ENCODE measurements at regions not wholly inside any gene's neighbourhood (a gene's known extent, or its start where the extent isn't known, plus 50 kb on each side); places are given as distances from the start of the nearest gene placed in this dataset.

GRCh38 chr6:27630727-27631608 lies 158.1 kb upstream of the ZNF184 start (continued):
- TF ChIP-seq ZNF710 (CRISPR knock-in tag; IDR thresholded peaks at IDR 0.05; ENCODE audit: borderline replicate concordance) (peak; percentile 76; the same call in 1 of the 2 replicates), SYNCRIP (IDR thresholded peaks at IDR 0.05; ENCODE audit: insufficient read depth, low read depth, low read length) (no peak), ZKSCAN8 (CRISPR knock-in tag; IDR thresholded peaks at IDR 0.05; ENCODE audit: borderline replicate concordance) (peak; percentile 92), ONECUT2 (CRISPR knock-in tag; IDR thresholded peaks at IDR 0.05) (no peak), ZC3H4 (CRISPR knock-in tag; IDR thresholded peaks at IDR 0.05; ENCODE audit: borderline replicate concordance) (no peak), ZNF761 (CRISPR knock-in tag; conservative IDR thresholded peaks at IDR 0.05) (peak; percentile 75; the same call in 1 of the 2 replicates), THAP11 (CRISPR knock-in tag; IDR thresholded peaks at IDR 0.05) (peak; percentile 66), MTF2 (CRISPR knock-in tag; IDR thresholded peaks at IDR 0.05; ENCODE audit: borderline replicate concordance) (no peak; the same call in 1 of the 2 replicates), SNAPC2 (CRISPR knock-in tag; IDR thresholded peaks at IDR 0.05) (peak; percentile 68; the same call in 1 of the 2 replicates), ZNF589 (CRISPR knock-in tag; conservative IDR thresholded peaks at IDR 0.05) (0 out of 2 replicates have a peak, but pooled peaks have one; percentile 56), EHMT2 (IDR thresholded peaks at IDR 0.05; ENCODE audit: borderline replicate concordance, low read depth, low read length) (no peak), RARG (CRISPR knock-in tag; IDR thresholded peaks at IDR 0.05; ENCODE audit: low read depth) (no peak), HINFP (CRISPR knock-in tag; IDR thresholded peaks at IDR 0.05; ENCODE audit: low read depth) (0 out of 2 replicates have a peak, but pooled peaks have one; percentile 3), NR3C1 (CRISPR knock-in tag; IDR thresholded peaks at IDR 0.05) (no peak), KDM6A (CRISPR knock-in tag; IDR thresholded peaks at IDR 0.05; ENCODE audit: low read depth) (no peak), ZIK1 (CRISPR knock-in tag; IDR thresholded peaks at IDR 0.05; ENCODE audit: borderline replicate concordance, low read depth) (peak; percentile 97), ZNF891 (CRISPR knock-in tag; IDR thresholded peaks at IDR 0.05) (peak; percentile 88), NFIC (IDR thresholded peaks at IDR 0.05; ENCODE audit: low read length) (no peak), STAT5B (CRISPR knock-in tag; IDR thresholded peaks at IDR 0.05) (0 out of 2 replicates have a peak, but pooled peaks have one; percentile 48), ZNF317 (CRISPR knock-in tag; IDR thresholded peaks at IDR 0.05) (peak; percentile 46; the same call in 1 of the 2 replicates), ZFX (CRISPR knock-in tag; IDR thresholded peaks at IDR 0.05; ENCODE audit: low read depth) (peak; percentile 57)
- TF ChIP-seq, protein P1, sequence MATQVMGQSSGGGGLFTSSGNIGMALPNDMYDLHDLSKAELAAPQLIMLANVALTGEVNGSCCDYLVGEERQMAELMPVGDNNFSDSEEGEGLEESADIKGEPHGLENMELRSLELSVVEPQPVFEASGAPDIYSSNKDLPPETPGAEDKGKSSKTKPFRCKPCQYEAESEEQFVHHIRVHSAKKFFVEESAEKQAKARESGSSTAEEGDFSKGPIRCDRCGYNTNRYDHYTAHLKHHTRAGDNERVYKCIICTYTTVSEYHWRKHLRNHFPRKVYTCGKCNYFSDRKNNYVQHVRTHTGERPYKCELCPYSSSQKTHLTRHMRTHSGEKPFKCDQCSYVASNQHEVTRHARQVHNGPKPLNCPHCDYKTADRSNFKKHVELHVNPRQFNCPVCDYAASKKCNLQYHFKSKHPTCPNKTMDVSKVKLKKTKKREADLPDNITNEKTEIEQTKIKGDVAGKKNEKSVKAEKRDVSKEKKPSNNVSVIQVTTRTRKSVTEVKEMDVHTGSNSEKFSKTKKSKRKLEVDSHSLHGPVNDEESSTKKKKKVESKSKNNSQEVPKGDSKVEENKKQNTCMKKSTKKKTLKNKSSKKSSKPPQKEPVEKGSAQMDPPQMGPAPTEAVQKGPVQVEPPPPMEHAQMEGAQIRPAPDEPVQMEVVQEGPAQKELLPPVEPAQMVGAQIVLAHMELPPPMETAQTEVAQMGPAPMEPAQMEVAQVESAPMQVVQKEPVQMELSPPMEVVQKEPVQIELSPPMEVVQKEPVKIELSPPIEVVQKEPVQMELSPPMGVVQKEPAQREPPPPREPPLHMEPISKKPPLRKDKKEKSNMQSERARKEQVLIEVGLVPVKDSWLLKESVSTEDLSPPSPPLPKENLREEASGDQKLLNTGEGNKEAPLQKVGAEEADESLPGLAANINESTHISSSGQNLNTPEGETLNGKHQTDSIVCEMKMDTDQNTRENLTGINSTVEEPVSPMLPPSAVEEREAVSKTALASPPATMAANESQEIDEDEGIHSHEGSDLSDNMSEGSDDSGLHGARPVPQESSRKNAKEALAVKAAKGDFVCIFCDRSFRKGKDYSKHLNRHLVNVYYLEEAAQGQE (IDR thresholded peaks at IDR 0.05; ENCODE audit: borderline replicate concordance in 1 of 2, low read depth in 1 of 2, low read length in 2 of 2): 0 out of 4 replicates have a peak, but pooled peaks of 1 of the 2 experiments have one; percentile 19

Measured in HepG2 (cell line).